Germinal center (tissue), 1 donor: ENCODE measurements at regions not wholly inside any gene's neighbourhood (a gene's known extent, or its start where the extent isn't known, plus 50 kb on each side); places are given as distances from the start of the nearest gene placed in this dataset.

Experiments
- DNase-seq: peaks from one replicate; pipeline ENCODE4 v3.0.0; 2012; ENCODE audit warnings: mixed read lengths, low spot score

- no peak for DNase-seq
Observed at GRCh38 chrX:6906608-6907007, 240.9 kb upstream of the STS start.

GRCh38 chrX:6904156-6904555, 243.4 kb upstream of the STS start:
- DNase-seq = no peak

- no peak for DNase-seq
Observed at GRCh38 chrX:6898371-6898770, 249.1 kb upstream of the STS start.

GRCh38 chrX:6891404-6891803, 256.1 kb upstream of the STS start:
- no peak for DNase-seq

- DNase-seq = no peak
Observed at GRCh38 chrX:6890544-6891261, 256.8 kb upstream of the STS start.

GRCh38 chrX:6885909-6886308, 261.6 kb upstream of the STS start:
- no peak for DNase-seq

GRCh38 chrX:6885396-6885795, 262.1 kb upstream of the STS start:
- DNase-seq = no peak

GRCh38 chrX:6861456-6861855, 286.1 kb upstream of the STS start:
- DNase-seq = no peak

GRCh38 chrX:6857749-6858148, 289.8 kb upstream of the STS start:
- DNase-seq = no peak

GRCh38 chrX:6856471-6856870, 291.0 kb upstream of the STS start:
- no peak for DNase-seq

GRCh38 chrX:6852869-6853268, 294.6 kb upstream of the STS start:
- DNase-seq = no peak

- no peak for DNase-seq
Observed at GRCh38 chrX:6852121-6852520, 295.4 kb upstream of the STS start.

- no peak for DNase-seq
Observed at GRCh38 chrX:6851140-6851539, 296.4 kb upstream of the STS start.

- DNase-seq = no peak
Observed at GRCh38 chrX:6849716-6850414, 297.6 kb upstream of the STS start.

- no peak for DNase-seq
Observed at GRCh38 chrX:6832619-6833018, 297.7 kb upstream of the VCX3A start.

GRCh38 chrX:6826856-6827255, 291.9 kb upstream of the VCX3A start:
- no peak for DNase-seq

- no peak for DNase-seq
Observed at GRCh38 chrX:6821730-6822129, 286.8 kb upstream of the VCX3A start.

- DNase-seq = no peak
Observed at GRCh38 chrX:6813836-6814370, 279.0 kb upstream of the VCX3A start.

GRCh38 chrX:6812087-6812486, 277.2 kb upstream of the VCX3A start:
- no peak for DNase-seq

- DNase-seq = no peak
Observed at GRCh38 chrX:6810776-6811175, 275.9 kb upstream of the VCX3A start.

GRCh38 chrX:6803607-6804006, 268.7 kb upstream of the VCX3A start:
- no peak for DNase-seq

GRCh38 chrX:6793000-6793399, 258.1 kb upstream of the VCX3A start:
- DNase-seq = no peak

GRCh38 chrX:6783912-6784311, 249.0 kb upstream of the VCX3A start:
- no peak for DNase-seq

GRCh38 chrX:6782831-6783230, 247.9 kb upstream of the VCX3A start:
- no peak for DNase-seq
